Stimulated activated naive B cell treated with anti-CD40 and anti-IgM and Interleukin-4, amounts not matched to agents 10 μg/mL and 1 μg/mL and 100 μg/mL, for 72 hours (primary cell): ENCODE measurements at regions not wholly inside any gene's neighbourhood (a gene's known extent, or its start where the extent isn't known, plus 50 kb on each side); places are given as distances from the start of the nearest gene placed in this dataset.
"Not testable (repeated sequence)": the region's sequence is repeated elsewhere in the genome, so short reads cannot be mapped to it uniquely, and the experiment has no call there.

Source experiments
- ATAC-seq, 2 donors: fragments of 150-1000 bp; cut with Tn5 transposase; replicated peaks; 2 replicates each; pipeline ENCODE4 v1.10.0; 2021; ENCODE audit warnings: moderate library complexity in 1 of 2
- DNase-seq: peaks from one replicate; pipeline ENCODE4 v3.0.0; 2021
- H3K27ac Mint-ChIP-seq: one replicate; pipeline ENCODE4 v1.8.0; 2022; ENCODE audit warnings: mild to moderate bottlenecking, mixed read lengths
- H3K27me3 Mint-ChIP-seq, 2 donors: one replicate each; pipeline ENCODE4 v1.8.0; 2022; ENCODE audit warnings: mixed read lengths in 2 of 2
- H3K36me3 Mint-ChIP-seq, 2 donors: one replicate each; pipeline ENCODE4 v1.8.0; 2022; ENCODE audit warnings: mixed read lengths in 2 of 2, mild to moderate bottlenecking in 1 of 2
- H3K4me1 Mint-ChIP-seq, 2 donors: one replicate each; pipeline ENCODE4 v1.8.0; 2022; ENCODE audit warnings: mixed read lengths in 2 of 2, mild to moderate bottlenecking in 1 of 2
- H3K4me3 Mint-ChIP-seq, 2 donors: one replicate each; pipeline ENCODE4 v1.8.0; 2022; ENCODE audit warnings: mild to moderate bottlenecking in 2 of 2, mixed read lengths in 2 of 2, moderate library complexity in 1 of 2
- H3K9me3 Mint-ChIP-seq, 2 donors: one replicate each; pipeline ENCODE4 v1.8.0; 2022; ENCODE audit warnings: mixed read lengths in 2 of 2, mild to moderate bottlenecking in 1 of 2

GRCh38 chr3:71984843-71985613, 200.1 kb upstream of the PROK2 start:
- H3K27ac Mint-ChIP-seq: peak overlapping the region; percentile 67
- H3K9me3 Mint-ChIP-seq: peaks cover 3 to 5% of the 10 kb centered on the region in 2 donors
- H3K27me3 Mint-ChIP-seq: peaks cover 21 to 25% of the 10 kb centered on the region in 2 donors
- ATAC-seq: peak; percentile 93
- peak overlapping the region; percentile 57 to 64 for H3K4me3 Mint-ChIP-seq
- H3K36me3 Mint-ChIP-seq: peaks cover 0 to 11% of the 10 kb centered on the region in 2 donors
- H3K4me1 Mint-ChIP-seq: peaks cover 37 to 56% of the 10 kb centered on the region in 2 donors
- peak; percentile 51 for DNase-seq

- Mint-ChIP-seq H3K4me3 (no peak overlapping the region), H3K4me1 (peaks cover 39 to 56% of the 10 kb centered on the region in 2 donors), H3K9me3 (peaks cover 3 to 5% of the 10 kb centered on the region in 2 donors), H3K36me3 (peaks cover 0 to 11% of the 10 kb centered on the region in 2 donors), H3K27ac (peak overlapping the region; percentile 75), H3K27me3 (peaks cover 30 to 35% of the 10 kb centered on the region in 2 donors)
- no peak for DNase-seq
- no peak for ATAC-seq
Observed at GRCh38 chr3:71983694-71984093, 198.7 kb upstream of the PROK2 start.

GRCh38 chr3:71982506-71983258, 197.7 kb upstream of the PROK2 start:
- Mint-ChIP-seq H3K36me3 (peaks cover 0 to 11% of the 10 kb centered on the region in 2 donors), H3K27ac (peak overlapping the region; percentile 85), H3K4me3 (peak overlapping the region in 1 of 2 donors; percentile 60), H3K27me3 (peaks cover 37 to 42% of the 10 kb centered on the region in 2 donors), H3K4me1 (peaks cover 39 to 48% of the 10 kb centered on the region in 2 donors)
- not testable (repeated sequence) for ATAC-seq, H3K9me3 Mint-ChIP-seq
- DNase-seq: peak; percentile 65

GRCh38 chr3:71979175-71979574, 194.2 kb upstream of the PROK2 start:
- Mint-ChIP-seq H3K36me3 (peaks cover 0 to 6% of the 10 kb centered on the region in 2 donors), H3K4me3 (no peak overlapping the region), H3K27me3 (peaks cover 44 to 51% of the 10 kb centered on the region in 2 donors), H3K4me1 (peaks cover 22 to 26% of the 10 kb centered on the region in 2 donors), H3K9me3 (peaks cover 2 to 8% of the 10 kb centered on the region in 2 donors), H3K27ac (no peak overlapping the region)
- DNase-seq: no peak
- ATAC-seq: no peak

- H3K27me3 Mint-ChIP-seq: peaks cover 45 to 54% of the 10 kb centered on the region in 2 donors
Observed at GRCh38 chr3:71978150-71978721, 193.3 kb upstream of the PROK2 start.

GRCh38 chr3:71977525-71977924, 192.6 kb upstream of the PROK2 start:
- Mint-ChIP-seq H3K27me3 (peaks cover 52 to 60% of the 10 kb centered on the region in 2 donors), H3K4me3 (no peak overlapping the region)

More at GRCh38 chr3:71978150-71978721, 193.3 kb upstream of the PROK2 start:
- Mint-ChIP-seq H3K4me1 (peaks cover 16 to 25% of the 10 kb centered on the region in 2 donors), H3K9me3 (peaks cover 2 to 8% of the 10 kb centered on the region in 2 donors), H3K36me3 (peaks cover 0 to 4% of the 10 kb centered on the region in 2 donors), H3K4me3 (no peak overlapping the region), H3K27ac (no peak overlapping the region)
- DNase-seq: no peak
- ATAC-seq: peak; percentile 67 to 75

GRCh38 chr3:71975573-71975972, 190.6 kb upstream of the PROK2 start:
- Mint-ChIP-seq H3K4me3 (no peak overlapping the region), H3K36me3 (no peaks in the 10 kb centered on the region), H3K27me3 (peaks cover 51 to 61% of the 10 kb centered on the region in 2 donors)

More at GRCh38 chr3:71977525-71977924, 192.6 kb upstream of the PROK2 start:
- DNase-seq: no peak
- Mint-ChIP-seq H3K4me1 (peaks cover 17 to 25% of the 10 kb centered on the region in 2 donors), H3K27ac (no peak overlapping the region), H3K9me3 (peaks cover 2 to 8% of the 10 kb centered on the region in 2 donors), H3K36me3 (peaks cover 0 to 4% of the 10 kb centered on the region in 2 donors)
- ATAC-seq: no peak

GRCh38 chr3:71974786-71975185, 189.8 kb upstream of the PROK2 start:
- no peak overlapping the region for H3K27ac Mint-ChIP-seq
- DNase-seq (no peak), ATAC-seq (no peak)
- H3K27me3 Mint-ChIP-seq: peaks cover 49 to 55% of the 10 kb centered on the region in 2 donors
- H3K4me1 Mint-ChIP-seq: peaks cover 13 to 21% of the 10 kb centered on the region in 2 donors
- H3K4me3 Mint-ChIP-seq: no peak overlapping the region
- H3K36me3 Mint-ChIP-seq: no peaks in the 10 kb centered on the region
- H3K9me3 Mint-ChIP-seq: peaks cover 0 to 5% of the 10 kb centered on the region in 2 donors

More at GRCh38 chr3:71975573-71975972, 190.6 kb upstream of the PROK2 start:
- Mint-ChIP-seq H3K27ac (no peak overlapping the region), H3K4me1 (peaks cover 13 to 21% of the 10 kb centered on the region in 2 donors), H3K9me3 (peaks cover 0 to 5% of the 10 kb centered on the region in 2 donors)
- ATAC-seq: no peak
- no peak for DNase-seq

GRCh38 chr3:71973274-71974030, 188.5 kb upstream of the PROK2 start:
- ATAC-seq (peak; percentile 62 to 71), DNase-seq (no peak)
- Mint-ChIP-seq H3K36me3 (no peaks in the 10 kb centered on the region), H3K27me3 (peaks cover 42 to 43% of the 10 kb centered on the region in 2 donors), H3K4me3 (no peak overlapping the region), H3K9me3 (peaks cover 0 to 5% of the 10 kb centered on the region in 2 donors), H3K4me1 (peaks cover 13 to 18% of the 10 kb centered on the region in 2 donors), H3K27ac (peak overlapping the region; percentile 61)

- no peaks in the 10 kb centered on the region for H3K36me3 Mint-ChIP-seq
- no peak for DNase-seq
- peak; percentile 28 to 36 for ATAC-seq
- H3K9me3 Mint-ChIP-seq: peaks cover 0 to 5% of the 10 kb centered on the region in 2 donors
- H3K27ac Mint-ChIP-seq: no peak overlapping the region
- peaks cover 13 to 14% of the 10 kb centered on the region in 2 donors for H3K4me1 Mint-ChIP-seq
- no peak overlapping the region for H3K4me3 Mint-ChIP-seq
- peaks cover 38% of the 10 kb centered on the region in 2 donors for H3K27me3 Mint-ChIP-seq
Observed at GRCh38 chr3:71972031-71972430, 187.1 kb upstream of the PROK2 start.

GRCh38 chr3:71968544-71968943, 183.6 kb upstream of the PROK2 start:
- no peak overlapping the region for H3K4me3 Mint-ChIP-seq
- H3K9me3 Mint-ChIP-seq: no peaks in the 10 kb centered on the region
- ATAC-seq (no peak), DNase-seq (no peak)
- H3K27ac Mint-ChIP-seq: no peak overlapping the region
- peaks cover 41 to 44% of the 10 kb centered on the region in 2 donors for H3K27me3 Mint-ChIP-seq
- peaks cover 12 to 13% of the 10 kb centered on the region in 2 donors for H3K4me1 Mint-ChIP-seq
- H3K36me3 Mint-ChIP-seq: no peaks in the 10 kb centered on the region

GRCh38 chr3:71966185-71966584, 181.2 kb upstream of the PROK2 start:
- DNase-seq (no peak), ATAC-seq (no peak)
- H3K27ac Mint-ChIP-seq: peak overlapping the region; percentile 74
- H3K4me1 Mint-ChIP-seq: peaks cover 0 to 2% of the 10 kb centered on the region in 2 donors
- H3K36me3 Mint-ChIP-seq: no peaks in the 10 kb centered on the region
- H3K27me3 Mint-ChIP-seq: peaks cover 35 to 39% of the 10 kb centered on the region in 2 donors
- H3K9me3 Mint-ChIP-seq: no peaks in the 10 kb centered on the region
- no peak overlapping the region for H3K4me3 Mint-ChIP-seq

- ATAC-seq (no peak), DNase-seq (no peak)
- no peaks in the 10 kb centered on the region for H3K36me3 Mint-ChIP-seq
- H3K4me1 Mint-ChIP-seq: peaks cover 0 to 2% of the 10 kb centered on the region in 2 donors
- no peaks in the 10 kb centered on the region for H3K9me3 Mint-ChIP-seq
- peaks cover 36 to 44% of the 10 kb centered on the region in 2 donors for H3K27me3 Mint-ChIP-seq
- H3K27ac Mint-ChIP-seq: no peak overlapping the region
- no peak overlapping the region for H3K4me3 Mint-ChIP-seq
Observed at GRCh38 chr3:71964170-71964569, 179.2 kb upstream of the PROK2 start.
